ENCODE measurements at regions not wholly inside any gene's neighbourhood (a gene's known extent, or its start where the extent isn't known, plus 50 kb on each side); places are given as distances from the start of the nearest gene placed in this dataset.

GRCh38 chr1:102535829-102536505, 539.2 kb upstream of the OLFM3 start:
- TF ChIP-seq, protein P1, sequence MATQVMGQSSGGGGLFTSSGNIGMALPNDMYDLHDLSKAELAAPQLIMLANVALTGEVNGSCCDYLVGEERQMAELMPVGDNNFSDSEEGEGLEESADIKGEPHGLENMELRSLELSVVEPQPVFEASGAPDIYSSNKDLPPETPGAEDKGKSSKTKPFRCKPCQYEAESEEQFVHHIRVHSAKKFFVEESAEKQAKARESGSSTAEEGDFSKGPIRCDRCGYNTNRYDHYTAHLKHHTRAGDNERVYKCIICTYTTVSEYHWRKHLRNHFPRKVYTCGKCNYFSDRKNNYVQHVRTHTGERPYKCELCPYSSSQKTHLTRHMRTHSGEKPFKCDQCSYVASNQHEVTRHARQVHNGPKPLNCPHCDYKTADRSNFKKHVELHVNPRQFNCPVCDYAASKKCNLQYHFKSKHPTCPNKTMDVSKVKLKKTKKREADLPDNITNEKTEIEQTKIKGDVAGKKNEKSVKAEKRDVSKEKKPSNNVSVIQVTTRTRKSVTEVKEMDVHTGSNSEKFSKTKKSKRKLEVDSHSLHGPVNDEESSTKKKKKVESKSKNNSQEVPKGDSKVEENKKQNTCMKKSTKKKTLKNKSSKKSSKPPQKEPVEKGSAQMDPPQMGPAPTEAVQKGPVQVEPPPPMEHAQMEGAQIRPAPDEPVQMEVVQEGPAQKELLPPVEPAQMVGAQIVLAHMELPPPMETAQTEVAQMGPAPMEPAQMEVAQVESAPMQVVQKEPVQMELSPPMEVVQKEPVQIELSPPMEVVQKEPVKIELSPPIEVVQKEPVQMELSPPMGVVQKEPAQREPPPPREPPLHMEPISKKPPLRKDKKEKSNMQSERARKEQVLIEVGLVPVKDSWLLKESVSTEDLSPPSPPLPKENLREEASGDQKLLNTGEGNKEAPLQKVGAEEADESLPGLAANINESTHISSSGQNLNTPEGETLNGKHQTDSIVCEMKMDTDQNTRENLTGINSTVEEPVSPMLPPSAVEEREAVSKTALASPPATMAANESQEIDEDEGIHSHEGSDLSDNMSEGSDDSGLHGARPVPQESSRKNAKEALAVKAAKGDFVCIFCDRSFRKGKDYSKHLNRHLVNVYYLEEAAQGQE (tag by site-specific recombination; IDR thresholded peaks at IDR 0.05) = no peak
- TF ChIP-seq ZXDB (tag by site-specific recombination; IDR thresholded peaks at IDR 0.05) (no peak), CTCF (tag by site-specific recombination; IDR thresholded peaks at IDR 0.05) (no peak), TCF7L2 (IDR thresholded peaks at IDR 0.05; ENCODE audit: borderline replicate concordance, low read depth, low read length) (no peak), ZNF174 (tag by site-specific recombination; IDR thresholded peaks at IDR 0.05) (no peak)
- TF ChIP-seq, protein P2, sequence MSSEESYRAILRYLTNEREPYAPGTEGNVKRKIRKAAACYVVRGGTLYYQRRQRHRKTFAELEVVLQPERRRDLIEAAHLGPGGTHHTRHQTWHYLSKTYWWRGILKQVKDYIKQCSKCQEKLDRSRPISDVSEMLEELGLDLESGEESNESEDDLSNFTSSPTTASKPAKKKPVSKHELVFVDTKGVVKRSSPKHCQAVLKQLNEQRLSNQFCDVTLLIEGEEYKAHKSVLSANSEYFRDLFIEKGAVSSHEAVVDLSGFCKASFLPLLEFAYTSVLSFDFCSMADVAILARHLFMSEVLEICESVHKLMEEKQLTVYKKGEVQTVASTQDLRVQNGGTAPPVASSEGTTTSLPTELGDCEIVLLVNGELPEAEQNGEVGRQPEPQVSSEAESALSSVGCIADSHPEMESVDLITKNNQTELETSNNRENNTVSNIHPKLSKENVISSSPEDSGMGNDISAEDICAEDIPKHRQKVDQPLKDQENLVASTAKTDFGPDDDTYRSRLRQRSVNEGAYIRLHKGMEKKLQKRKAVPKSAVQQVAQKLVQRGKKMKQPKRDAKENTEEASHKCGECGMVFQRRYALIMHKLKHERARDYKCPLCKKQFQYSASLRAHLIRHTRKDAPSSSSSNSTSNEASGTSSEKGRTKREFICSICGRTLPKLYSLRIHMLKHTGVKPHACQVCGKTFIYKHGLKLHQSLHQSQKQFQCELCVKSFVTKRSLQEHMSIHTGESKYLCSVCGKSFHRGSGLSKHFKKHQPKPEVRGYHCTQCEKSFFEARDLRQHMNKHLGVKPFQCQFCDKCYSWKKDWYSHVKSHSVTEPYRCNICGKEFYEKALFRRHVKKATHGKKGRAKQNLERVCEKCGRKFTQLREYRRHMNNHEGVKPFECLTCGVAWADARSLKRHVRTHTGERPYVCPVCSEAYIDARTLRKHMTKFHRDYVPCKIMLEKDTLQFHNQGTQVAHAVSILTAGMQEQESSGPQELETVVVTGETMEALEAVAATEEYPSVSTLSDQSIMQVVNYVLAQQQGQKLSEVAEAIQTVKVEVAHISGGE (tag by site-specific recombination; conservative IDR thresholded peaks at IDR 0.05; ENCODE audit: low read depth) = no peak
- TF ChIP-seq, protein P3, sequence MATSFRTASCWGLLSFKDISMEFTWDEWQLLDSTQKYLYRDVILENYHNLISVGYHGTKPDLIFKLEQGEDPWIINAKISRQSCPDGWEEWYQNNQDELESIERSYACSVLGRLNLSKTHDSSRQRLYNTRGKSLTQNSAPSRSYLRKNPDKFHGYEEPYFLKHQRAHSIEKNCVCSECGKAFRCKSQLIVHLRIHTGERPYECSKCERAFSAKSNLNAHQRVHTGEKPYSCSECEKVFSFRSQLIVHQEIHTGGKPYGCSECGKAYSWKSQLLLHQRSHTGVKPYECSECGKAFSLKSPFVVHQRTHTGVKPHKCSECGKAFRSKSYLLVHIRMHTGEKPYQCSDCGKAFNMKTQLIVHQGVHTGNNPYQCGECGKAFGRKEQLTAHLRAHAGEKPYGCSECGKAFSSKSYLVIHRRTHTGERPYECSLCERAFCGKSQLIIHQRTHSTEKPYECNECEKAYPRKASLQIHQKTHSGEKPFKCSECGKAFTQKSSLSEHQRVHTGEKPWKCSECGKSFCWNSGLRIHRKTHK (tag by site-specific recombination; IDR thresholded peaks at IDR 0.05) = no peak
